Adrenal gland (tissue), 5 donors: ENCODE measurements at regions not wholly inside any gene's neighbourhood (a gene's known extent, or its start where the extent isn't known, plus 50 kb on each side); places are given as distances from the start of the nearest gene placed in this dataset.
"Not testable (repeated sequence)": the region's sequence is repeated elsewhere in the genome, so short reads cannot be mapped to it uniquely, and the experiment has no call there.

ENCODE experiments used
- CTCF ChIP-seq, 6 experiments: fragments of 450-650 bp in 4 of 6; fragments of 200-600 bp in 2 of 6; sonication (generic) in 1 of 6; IDR thresholded peaks; 1 replicate in 5 of 6; 2 replicates in 1 of 6; pipeline versions ENCODE4 v1.5.1 to v1.8.0; 2016 to 2021; ENCODE audit warnings: antibody characterized with exemption in 6 of 6, mild to moderate bottlenecking in 2 of 6, moderate library complexity in 1 of 6
- POLR2A ChIP-seq, 2 donors: fragments of 450-650 bp; IDR thresholded peaks; one replicate each; pipeline ENCODE4 v1.6.1; 2017; ENCODE audit warnings: antibody characterized with exemption in 2 of 2, mild to moderate bottlenecking in 2 of 2, moderate library complexity in 1 of 2
- donor health status: DM: no; HTN: no; CAD: no.

- TF ChIP-seq CTCF, POLR2A (IDR thresholded peaks at IDR 0.05): not testable (repeated sequence)
These were observed 97.9 kb downstream of the TEX35 start for GRCh38 chr1:178610690-178611410.
